Hepatocyte (in vitro differentiated cells): ENCODE measurements at regions not wholly inside any gene's neighbourhood (a gene's known extent, or its start where the extent isn't known, plus 50 kb on each side); places are given as distances from the start of the nearest gene placed in this dataset.

Experiments
- DNase-seq: peaks from one replicate; pipeline ENCODE4 v3.0.0-alpha.2; 2016; ENCODE audit warnings: low spot score
- H2AFZ ChIP-seq: fragments of 200-600 bp; sonication (generic); 2 replicates; pipeline ENCODE4 v1.6.0; 2016; ENCODE audit warnings: antibody characterized with exemption, mild to moderate bottlenecking
- H3K27ac ChIP-seq: fragments of 200-600 bp; sonication (generic); 2 replicates; pipeline ENCODE4 v1.5.1; 2016; ENCODE audit warnings: mild to moderate bottlenecking
- H3K27me3 ChIP-seq: fragments of 200-600 bp; sonication (generic); 2 replicates; pipeline ENCODE4 v1.6.1; 2016
- H3K36me3 ChIP-seq: fragments of 200-600 bp; sonication (generic); replicated peaks from 2 replicates; pipeline ENCODE4 v1.5.1; 2016; ENCODE audit warnings: low read depth; ENCODE audit not compliant: insufficient read depth
- H3K4me1 ChIP-seq: fragments of 200-600 bp; sonication (generic); 2 replicates; pipeline ENCODE4 v1.5.1; 2016; ENCODE audit warnings: mild to moderate bottlenecking, moderate library complexity; ENCODE audit not compliant: insufficient read depth
- H3K4me2 ChIP-seq: fragments of 200-600 bp; sonication (generic); 2 replicates; pipeline ENCODE4 v1.6.0; 2016
- H3K4me3 ChIP-seq: fragments of 200-600 bp; sonication (generic); 2 replicates; pipeline ENCODE4 v1.5.1; 2016; ENCODE audit warnings: mild to moderate bottlenecking
- H3K79me2 ChIP-seq: fragments of 200-600 bp; sonication (generic); 2 replicates; pipeline ENCODE4 v1.6.0; 2017; ENCODE audit warnings: mild to moderate bottlenecking
- H3K9me2 ChIP-seq: fragments of 200-600 bp; sonication (generic); replicated peaks from 2 replicates; pipeline ENCODE4 v1.6.0; 2017; ENCODE audit warnings: mild to moderate bottlenecking; ENCODE audit not compliant: insufficient read depth
- H3K9me3 ChIP-seq: fragments of 200-600 bp; sonication (generic); 2 replicates; pipeline ENCODE4 v1.5.1; 2016; ENCODE audit warnings: low read depth, mild to moderate bottlenecking
- H4K20me1 ChIP-seq: fragments of 200-600 bp; sonication (generic); 2 replicates; pipeline ENCODE4 v1.6.0; 2016; ENCODE audit warnings: mild to moderate bottlenecking; ENCODE audit not compliant: insufficient read depth, poor library complexity, severe bottlenecking
- EZH2 ChIP-seq: fragments of 200-600 bp; sonication (generic); IDR thresholded peaks from 2 replicates; pipeline ENCODE4 v1.6.1; 2016; ENCODE audit warnings: antibody characterized with exemption, mild to moderate bottlenecking, borderline replicate concordance
- EZH2phosphoT487 ChIP-seq: fragments of 200-600 bp; sonication (generic); IDR thresholded peaks from one replicate; pipeline ENCODE4 v1.6.1; 2018; ENCODE audit warnings: antibody characterized with exemption, mild to moderate bottlenecking, low read depth, moderate library complexity; ENCODE audit not compliant: unreplicated experiment, severe bottlenecking
- WGBS: methylation state at CpG from one replicate; pipeline ENCODE4 v1.1.6; 2016; ENCODE audit warnings: low lambda C conversion rate; ENCODE audit errors: missing lambda C conversion rate; 5-methylcytosine and 5-hydroxymethylcytosine counted together
- TF ChIP-seq, protein P1 (sequence below): fragments of 200-600 bp; sonication (generic); IDR thresholded peaks from 2 replicates; pipeline ENCODE4 v1.5.1; 2016; ENCODE audit warnings: antibody characterized with exemption, mild to moderate bottlenecking; ENCODE audit not compliant: poor library complexity

DNA sequence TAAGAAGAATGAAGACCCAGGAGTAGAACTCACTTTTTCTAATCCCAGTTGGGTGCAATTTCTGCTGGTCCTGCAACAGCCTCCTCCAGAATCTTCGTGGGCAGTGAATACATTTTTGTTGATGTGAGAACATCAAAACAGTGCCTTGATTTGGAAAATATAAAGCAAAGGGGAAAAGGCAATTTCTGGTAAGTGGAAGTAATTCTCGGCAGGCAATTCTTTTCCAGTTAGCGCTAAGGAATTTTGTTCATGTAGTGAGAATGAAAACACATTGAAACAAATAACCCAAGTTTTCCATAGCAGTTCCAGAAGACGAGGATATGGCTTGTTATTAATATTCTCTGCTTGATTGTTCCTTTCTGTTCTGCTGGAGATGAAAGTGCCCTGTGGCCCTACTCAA lies 178.7 kb downstream of the SPATA31D1 start:
- no peak overlapping the region for H2AFZ ChIP-seq
- 82% methylated on average over 4 of the region's 4 CpGs for WGBS

DNA sequence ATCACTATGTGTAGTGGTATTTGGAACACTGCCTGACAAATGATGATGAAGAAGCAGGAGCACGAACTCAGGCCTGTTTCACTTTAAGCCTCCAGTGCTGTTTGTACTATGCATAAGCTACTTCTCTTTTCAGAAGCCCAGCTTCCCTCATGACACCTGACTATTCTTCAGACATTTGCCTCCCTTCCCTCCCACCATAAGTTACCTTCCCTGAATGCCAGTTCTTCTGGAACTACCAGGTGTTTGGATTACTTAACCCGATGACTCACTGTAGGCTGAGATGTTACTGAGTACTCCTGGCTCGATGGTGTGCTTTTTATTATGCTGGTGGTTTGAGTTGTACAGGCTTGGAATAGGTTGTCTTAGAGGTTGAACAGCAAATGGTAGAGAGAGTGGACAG lies 180.0 kb downstream of the SPATA31D1 start:
- Histone ChIP-seq H3K9me3 (no peaks in the 10 kb centered on the region), H3K27ac (no peak overlapping the region), H3K4me2 (no peak overlapping the region), H3K4me3 (no peak overlapping the region), H3K79me2 (no peaks in the 10 kb centered on the region), H2AFZ (no peak overlapping the region), H3K27me3 (no peaks in the 10 kb centered on the region), H3K4me1 (no peaks in the 10 kb centered on the region), H3K9me2 (no peaks in the 10 kb centered on the region), H3K36me3 (no peaks in the 10 kb centered on the region), H4K20me1 (no peaks in the 10 kb centered on the region)
- TF ChIP-seq EZH2 (no peak), EZH2phosphoT487 (no peak)
- TF ChIP-seq, protein P1, sequence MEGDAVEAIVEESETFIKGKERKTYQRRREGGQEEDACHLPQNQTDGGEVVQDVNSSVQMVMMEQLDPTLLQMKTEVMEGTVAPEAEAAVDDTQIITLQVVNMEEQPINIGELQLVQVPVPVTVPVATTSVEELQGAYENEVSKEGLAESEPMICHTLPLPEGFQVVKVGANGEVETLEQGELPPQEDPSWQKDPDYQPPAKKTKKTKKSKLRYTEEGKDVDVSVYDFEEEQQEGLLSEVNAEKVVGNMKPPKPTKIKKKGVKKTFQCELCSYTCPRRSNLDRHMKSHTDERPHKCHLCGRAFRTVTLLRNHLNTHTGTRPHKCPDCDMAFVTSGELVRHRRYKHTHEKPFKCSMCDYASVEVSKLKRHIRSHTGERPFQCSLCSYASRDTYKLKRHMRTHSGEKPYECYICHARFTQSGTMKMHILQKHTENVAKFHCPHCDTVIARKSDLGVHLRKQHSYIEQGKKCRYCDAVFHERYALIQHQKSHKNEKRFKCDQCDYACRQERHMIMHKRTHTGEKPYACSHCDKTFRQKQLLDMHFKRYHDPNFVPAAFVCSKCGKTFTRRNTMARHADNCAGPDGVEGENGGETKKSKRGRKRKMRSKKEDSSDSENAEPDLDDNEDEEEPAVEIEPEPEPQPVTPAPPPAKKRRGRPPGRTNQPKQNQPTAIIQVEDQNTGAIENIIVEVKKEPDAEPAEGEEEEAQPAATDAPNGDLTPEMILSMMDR = no peak
- peak; percentile 54 for DNase-seq
- 53% methylated on average over 3 of the region's 3 CpGs for WGBS

More for the DNA sequence above, 178.7 kb downstream of the SPATA31D1 start:
- Histone ChIP-seq H3K4me3 (no peak overlapping the region), H3K9me2 (no peaks in the 10 kb centered on the region), H3K9me3 (no peaks in the 10 kb centered on the region), H3K4me1 (no peaks in the 10 kb centered on the region), H3K4me2 (no peak overlapping the region), H4K20me1 (no peaks in the 10 kb centered on the region), H3K36me3 (no peaks in the 10 kb centered on the region), H3K27me3 (no peaks in the 10 kb centered on the region), H3K27ac (no peak overlapping the region), H3K79me2 (no peaks in the 10 kb centered on the region)
- no peak for TF ChIP-seq EZH2phosphoT487
- TF ChIP-seq, protein P1 = no peak
- TF ChIP-seq EZH2 = no peak
- no peak for DNase-seq

DNA sequence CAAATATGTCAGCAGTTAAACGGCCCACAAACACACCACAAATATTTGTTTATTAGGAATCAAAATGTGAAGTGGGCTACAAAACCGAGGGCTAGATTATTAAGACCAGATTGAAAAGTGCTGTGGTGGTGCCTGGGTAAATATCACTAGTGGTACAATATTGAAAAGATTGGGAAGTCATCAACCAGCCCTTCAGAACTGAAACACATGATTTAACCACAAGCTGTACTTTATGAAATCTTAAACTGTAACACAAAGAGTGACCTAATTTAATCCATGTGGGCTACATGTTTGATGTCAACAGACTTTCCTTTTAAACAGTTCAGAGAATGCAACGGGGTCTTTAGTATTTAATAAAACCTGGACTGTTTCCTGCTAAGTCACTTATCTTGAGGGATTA lies 182.3 kb downstream of the SPATA31D1 start:
- 24% methylated on average over 3 of the region's 3 CpGs for WGBS
- H3K4me1 ChIP-seq = no peaks in the 10 kb centered on the region
- H3K9me2 ChIP-seq = no peaks in the 10 kb centered on the region
- H3K4me3 ChIP-seq = no peak overlapping the region
- H2AFZ ChIP-seq = no peak overlapping the region
- no peak overlapping the region for H3K27ac ChIP-seq
- H3K36me3 ChIP-seq = no peaks in the 10 kb centered on the region
- peak overlapping the region; percentile 8 for H3K4me2 ChIP-seq
- H3K79me2 ChIP-seq = no peaks in the 10 kb centered on the region
- H3K27me3 ChIP-seq = no peaks in the 10 kb centered on the region
- TF ChIP-seq EZH2 (no peak), EZH2phosphoT487 (peak; percentile 29)
- DNase-seq = peak; percentile 7
- no peaks in the 10 kb centered on the region for H4K20me1 ChIP-seq
- no peaks in the 10 kb centered on the region for H3K9me3 ChIP-seq

DNA sequence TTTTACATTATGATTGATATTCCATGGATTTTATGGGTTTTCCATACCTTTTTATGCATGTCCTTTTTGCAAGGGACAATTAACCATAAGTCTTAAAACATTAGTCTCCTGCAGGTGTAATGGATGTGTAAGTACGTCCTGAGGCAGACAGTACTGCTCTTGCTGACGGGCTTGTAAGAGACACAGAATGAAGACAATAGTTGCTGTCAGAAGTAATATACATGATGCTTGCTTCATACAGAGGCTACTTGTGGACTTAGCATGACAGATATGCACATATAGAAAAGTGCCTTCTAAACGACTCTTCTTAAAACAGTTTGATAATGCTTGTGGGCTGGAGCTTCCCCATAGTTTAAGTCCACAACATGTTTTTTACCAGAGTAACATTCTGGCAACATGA lies 182.7 kb downstream of the SPATA31D1 start:
- Histone ChIP-seq H3K4me2 (no peak overlapping the region), H3K79me2 (no peaks in the 10 kb centered on the region), H3K27ac (no peak overlapping the region), H3K4me1 (no peaks in the 10 kb centered on the region), H3K4me3 (no peak overlapping the region), H3K9me3 (no peaks in the 10 kb centered on the region), H3K9me2 (no peaks in the 10 kb centered on the region), H3K36me3 (no peaks in the 10 kb centered on the region), H3K27me3 (no peaks in the 10 kb centered on the region), H4K20me1 (no peaks in the 10 kb centered on the region), H2AFZ (no peak overlapping the region)
- 58% methylated on average over 3 of the region's 3 CpGs for WGBS
- TF ChIP-seq, protein P1 = no peak
- no peak for TF ChIP-seq EZH2phosphoT487
- TF ChIP-seq EZH2 = no peak
- DNase-seq = no peak
